Vagina (tissue), 2 donors: ENCODE measurements at regions not wholly inside any gene's neighbourhood (a gene's known extent, or its start where the extent isn't known, plus 50 kb on each side); places are given as distances from the start of the nearest gene placed in this dataset.

Experiments
- CTCF ChIP-seq, 3 experiments: fragments of 450-650 bp in 2 of 3; fragments of 200-600 bp in 1 of 3; sonication (generic) in 1 of 3; IDR thresholded peaks; one replicate each; pipeline ENCODE4 v1.5.1; 2017 to 2019; ENCODE audit warnings: antibody characterized with exemption in 3 of 3, mild to moderate bottlenecking in 2 of 3, moderate library complexity in 2 of 3
- POLR2A ChIP-seq, 2 donors: fragments of 450-650 bp; IDR thresholded peaks; one replicate each; pipeline ENCODE4 v1.6.1; 2017; ENCODE audit warnings: antibody characterized with exemption in 2 of 2, mild to moderate bottlenecking in 2 of 2, moderate library complexity in 2 of 2

- TF ChIP-seq POLR2A (IDR thresholded peaks at IDR 0.05) = no peak
- TF ChIP-seq CTCF (IDR thresholded peaks at IDR 0.05) = no peak
Measured at GRCh38 chr3:43187836-43188479, 82.1 kb upstream of the POMGNT2 start.
